Spleen (tissue), 11 donors: ENCODE measurements at regions not wholly inside any gene's neighbourhood (a gene's known extent, or its start where the extent isn't known, plus 50 kb on each side); places are given as distances from the start of the nearest gene placed in this dataset.

Experiments used
- DNase-seq: peaks from one replicate; pipeline ENCODE4 v3.0.0-alpha.2; 2020
- H3K27ac ChIP-seq, 8 donors: fragments of 200-600 bp; sonication (generic) in 7 of 8; 1 replicate in 4 of 8; 2 replicates in 4 of 8; pipeline versions ENCODE4 v1.5.0 to v1.8.0; 2016 to 2021; ENCODE audit warnings: inconsistent platforms in 4 of 8, mild to moderate bottlenecking in 4 of 8, moderate library complexity in 1 of 8
- H3K27me3 ChIP-seq, 7 donors: fragments of 200-600 bp; sonication (generic) in 6 of 7; replicated peaks in 1 of 7; 1 replicate in 4 of 7; 2 replicates in 3 of 7; pipeline versions ENCODE4 v1.5.0 to v1.8.0; 2016 to 2021; ENCODE audit warnings: inconsistent platforms in 3 of 7, mild to moderate bottlenecking in 1 of 7
- H3K36me3 ChIP-seq, 6 donors: fragments of 200-600 bp; sonication (generic) in 5 of 6; 1 replicate in 4 of 6; 2 replicates in 2 of 6; pipeline versions ENCODE4 v1.5.0 to v1.8.0; 2016 to 2021; ENCODE audit warnings: inconsistent platforms in 2 of 6
- H3K4me1 ChIP-seq, 6 donors: fragments of 200-600 bp; sonication (generic) in 5 of 6; 1 replicate in 3 of 6; 2 replicates in 3 of 6; pipeline versions ENCODE4 v1.5.0 to v1.8.0; 2016 to 2021; ENCODE audit warnings: inconsistent platforms in 3 of 6
- H3K4me3 ChIP-seq, 8 donors: fragments of 200-600 bp; sonication (generic) in 7 of 8; 1 replicate in 4 of 8; 2 replicates in 4 of 8; pipeline versions ENCODE4 v1.5.0 to v1.8.0; 2016 to 2021; ENCODE audit warnings: inconsistent platforms in 4 of 8, mild to moderate bottlenecking in 4 of 8, moderate library complexity in 2 of 8
- H3K9me3 ChIP-seq, 8 donors: fragments of 200-600 bp; sonication (generic) in 7 of 8; 1 replicate in 4 of 8; 2 replicates in 4 of 8; pipeline versions ENCODE4 v1.5.0 to v1.8.0; 2016 to 2021; ENCODE audit warnings: inconsistent platforms in 4 of 8
- POLR2A ChIP-seq, 3 donors: fragments of 450-650 bp; IDR thresholded peaks; one replicate each; pipeline ENCODE4 v1.5.1; 2017; ENCODE audit warnings: antibody characterized with exemption in 3 of 3, mild to moderate bottlenecking in 1 of 3
- POLR2AphosphoS5 ChIP-seq, 3 donors: sonication (generic); formaldehyde crosslinking; IDR thresholded peaks; one replicate each; pipeline ENCODE4 v1.5.1; 2017; ENCODE audit warnings: antibody characterized with exemption in 3 of 3
- WGBS, 5 donors: extraction: QIAGEN DNeasy Blood & Tissue Kit in 3 of 5; methylation state at CpG; one replicate each; pipeline versions ENCODE4 v1.1.5 to v1.1.7; 2013 to 2018; 5-methylcytosine and 5-hydroxymethylcytosine counted together
- intact Hi-C: fragments of 100-400 bp; cut with DNase I; formaldehyde crosslinking; loops from one replicate; pipeline ENCODE4 v1.15.0; 2023; ENCODE audit warnings: low total_unique reads
- TF ChIP-seq, protein P1 (sequence below), 11 experiments: fragments of 200-600 bp in 7 of 11; fragments of 450-650 bp in 4 of 11; sonication (generic) in 4 of 11; IDR thresholded peaks in 8 of 11; conservative IDR thresholded peaks in 3 of 11; 1 replicate in 7 of 11; 2 replicates in 4 of 11; pipeline versions ENCODE4 v1.4.0 to v1.8.0; 2016 to 2021; ENCODE audit warnings: antibody characterized with exemption in 11 of 11, inconsistent platforms in 4 of 11, mild to moderate bottlenecking in 1 of 11
- donor health status: healthy with polysubstance abuse.
- donor health status: DM: no; HTN: no; CAD: no; lungs with moderate emphysema.
- donor health status: DM: no; HTN: no; CAD: no.
- donor health status: Bipolar disorder and iron deficiency.
- donor health status: healthy.
- donor health status: DM: no; HTN: no; CAD: no.
- donor health status: DM: yes; HTN: yes; CAD: no.

DNA sequence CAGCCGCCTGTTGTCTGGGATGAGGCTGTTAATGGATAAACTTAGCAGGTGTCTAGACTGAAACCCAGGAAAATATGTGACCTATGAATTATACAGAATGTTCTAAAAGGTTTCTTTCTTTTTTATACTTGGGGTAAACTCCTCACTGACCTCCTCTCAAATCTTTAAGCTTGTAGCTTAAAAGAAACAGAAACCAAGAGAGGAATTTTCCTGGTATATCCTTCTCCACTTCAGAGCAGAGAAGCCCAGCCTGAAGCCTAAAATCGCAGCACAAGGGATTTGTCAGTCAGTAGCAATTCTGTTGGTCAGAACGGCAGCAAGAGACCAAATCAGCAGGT is 99.4 kb upstream of the RIPOR2 start:
- H3K4me3 ChIP-seq, result peak overlapping the region in 7 of 8 donors; percentile 1 to 60 (median 24)
- no peaks in the 10 kb centered on the region for H3K36me3 ChIP-seq
- WGBS, 5 donors, result 20 to 37% (median 28%) methylated on average over 3 of the region's 3 CpGs
- H3K27me3 ChIP-seq, result no peaks in the 10 kb centered on the region
- peaks cover 0 to 3% (median 0%) of the 10 kb centered on the region in 8 donors for H3K9me3 ChIP-seq
- DNase-seq, result no peak
- H3K4me1 ChIP-seq, result peaks cover 19 to 74% (median 51%) of the 10 kb centered on the region in 6 donors
- intact Hi-C loops, result no loop called here
- peak overlapping the region; percentile 53 to 88 (median 76) for H3K27ac ChIP-seq
- TF ChIP-seq POLR2AphosphoS5 (IDR thresholded peaks at IDR 0.05) (no peak), POLR2A (IDR thresholded peaks at IDR 0.05) (no peak)
- TF ChIP-seq, protein P1, sequence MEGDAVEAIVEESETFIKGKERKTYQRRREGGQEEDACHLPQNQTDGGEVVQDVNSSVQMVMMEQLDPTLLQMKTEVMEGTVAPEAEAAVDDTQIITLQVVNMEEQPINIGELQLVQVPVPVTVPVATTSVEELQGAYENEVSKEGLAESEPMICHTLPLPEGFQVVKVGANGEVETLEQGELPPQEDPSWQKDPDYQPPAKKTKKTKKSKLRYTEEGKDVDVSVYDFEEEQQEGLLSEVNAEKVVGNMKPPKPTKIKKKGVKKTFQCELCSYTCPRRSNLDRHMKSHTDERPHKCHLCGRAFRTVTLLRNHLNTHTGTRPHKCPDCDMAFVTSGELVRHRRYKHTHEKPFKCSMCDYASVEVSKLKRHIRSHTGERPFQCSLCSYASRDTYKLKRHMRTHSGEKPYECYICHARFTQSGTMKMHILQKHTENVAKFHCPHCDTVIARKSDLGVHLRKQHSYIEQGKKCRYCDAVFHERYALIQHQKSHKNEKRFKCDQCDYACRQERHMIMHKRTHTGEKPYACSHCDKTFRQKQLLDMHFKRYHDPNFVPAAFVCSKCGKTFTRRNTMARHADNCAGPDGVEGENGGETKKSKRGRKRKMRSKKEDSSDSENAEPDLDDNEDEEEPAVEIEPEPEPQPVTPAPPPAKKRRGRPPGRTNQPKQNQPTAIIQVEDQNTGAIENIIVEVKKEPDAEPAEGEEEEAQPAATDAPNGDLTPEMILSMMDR (IDR thresholded peaks at IDR 0.05 in 8 of 11, conservative IDR thresholded peaks at IDR 0.05 in 3 of 11), result no peak

DNA sequence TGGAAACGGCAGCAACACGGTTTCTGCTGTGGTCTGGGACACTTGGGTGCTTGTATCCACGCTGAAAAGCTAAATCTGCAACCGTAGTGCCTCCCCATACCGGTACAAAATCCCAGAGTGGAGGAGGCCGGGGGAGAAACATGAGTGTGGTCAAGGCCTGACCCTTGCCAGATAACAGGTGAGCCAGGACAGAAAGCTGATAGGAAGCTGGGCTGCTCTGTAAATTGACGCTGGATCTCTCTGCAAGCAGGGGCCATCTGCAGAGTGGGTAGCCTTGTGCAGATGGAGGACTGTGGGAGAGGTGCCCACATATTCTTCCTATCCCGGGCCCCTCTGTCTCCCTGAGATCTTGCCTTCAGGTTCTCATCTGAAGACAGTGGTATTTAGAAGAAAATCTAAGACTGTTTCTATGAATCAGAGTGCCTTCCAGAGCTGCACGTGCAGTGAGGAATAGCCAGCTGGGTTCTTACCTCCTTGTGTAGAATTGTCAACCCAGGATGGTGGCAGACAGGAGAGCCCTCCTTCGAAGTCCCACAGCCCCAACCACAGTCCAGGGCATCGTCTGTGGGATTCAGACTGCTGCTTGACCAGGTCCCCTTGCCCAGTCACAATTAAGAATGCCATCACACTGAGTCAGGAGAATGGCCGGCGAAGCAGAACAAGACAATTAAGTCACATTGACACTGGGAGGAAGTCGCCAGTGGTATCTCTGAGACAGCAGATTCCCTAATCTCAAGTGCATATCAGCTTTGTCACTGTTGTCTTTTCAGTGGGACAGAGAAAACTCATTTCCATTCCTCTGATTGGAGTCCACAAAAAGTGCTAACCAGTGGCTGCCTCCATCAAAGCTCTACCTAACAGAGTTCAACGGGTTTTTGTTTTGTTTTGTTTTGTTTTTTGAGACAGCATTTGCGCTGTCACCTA is 100.0 kb upstream of the RIPOR2 start:
- Histone ChIP-seq H3K9me3 (peaks cover 0 to 3% (median 0%) of the 10 kb centered on the region in 8 donors), H3K4me3 (peak overlapping the region in 7 of 8 donors; percentile 13 to 60 (median 24)), H3K4me1 (peaks cover 19 to 80% (median 57%) of the 10 kb centered on the region in 6 donors), H3K27ac (peak overlapping the region; percentile 53 to 88 (median 76)), H3K27me3 (no peaks in the 10 kb centered on the region), H3K36me3 (no peaks in the 10 kb centered on the region)
- TF ChIP-seq POLR2A (IDR thresholded peaks at IDR 0.05) (no peak), POLR2AphosphoS5 (IDR thresholded peaks at IDR 0.05) (no peak)
- TF ChIP-seq, protein P1 (IDR thresholded peaks at IDR 0.05 in 8 of 11, conservative IDR thresholded peaks at IDR 0.05 in 3 of 11), result no peak
- intact Hi-C loops, result no loop called here
- 27 to 47% (median 34%) methylated on average over 13 to 16 of the region's 16 CpGs for WGBS, 5 donors
- no peak for DNase-seq

DNA sequence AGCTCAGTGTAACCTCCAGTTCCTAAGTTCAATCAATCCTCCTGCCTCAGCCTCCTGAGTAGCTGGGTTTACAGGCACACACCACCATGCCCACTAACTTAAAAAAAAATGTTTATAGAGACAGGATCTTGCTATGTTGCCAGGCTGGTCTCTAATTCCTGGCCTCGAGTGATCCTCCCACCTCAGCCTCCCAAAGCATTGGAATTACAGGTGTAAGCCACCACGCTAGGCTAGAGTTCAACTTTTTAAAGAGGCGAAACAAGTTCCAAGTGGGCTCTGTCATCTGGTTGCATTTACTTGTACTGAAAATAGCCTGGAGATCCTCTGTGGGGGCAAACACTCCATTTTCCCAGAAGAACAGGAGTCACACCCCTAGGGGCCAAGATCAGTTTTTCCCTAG is 100.7 kb upstream of the RIPOR2 start:
- peak overlapping the region in 6 of 8 donors; percentile 63 to 88 (median 78) for H3K27ac ChIP-seq
- peak overlapping the region in 1 of 8 donors; percentile 60 for H3K4me3 ChIP-seq
- peaks cover 0 to 3% (median 0%) of the 10 kb centered on the region in 8 donors for H3K9me3 ChIP-seq
- DNase-seq, result no peak
- no peaks in the 10 kb centered on the region for H3K36me3 ChIP-seq
- TF ChIP-seq POLR2A (IDR thresholded peaks at IDR 0.05), result no peak
- TF ChIP-seq, protein P1 (IDR thresholded peaks at IDR 0.05 in 8 of 11, conservative IDR thresholded peaks at IDR 0.05 in 3 of 11), result no peak
- TF ChIP-seq POLR2AphosphoS5 (IDR thresholded peaks at IDR 0.05), result no peak
- H3K27me3 ChIP-seq, result no peaks in the 10 kb centered on the region
- WGBS, 5 donors, result 92 to 100% (median 94%) methylated on average over 3 of the region's 3 CpGs
- intact Hi-C loops, result no loop called here
- peaks cover 19 to 87% (median 64%) of the 10 kb centered on the region in 6 donors for H3K4me1 ChIP-seq

DNA sequence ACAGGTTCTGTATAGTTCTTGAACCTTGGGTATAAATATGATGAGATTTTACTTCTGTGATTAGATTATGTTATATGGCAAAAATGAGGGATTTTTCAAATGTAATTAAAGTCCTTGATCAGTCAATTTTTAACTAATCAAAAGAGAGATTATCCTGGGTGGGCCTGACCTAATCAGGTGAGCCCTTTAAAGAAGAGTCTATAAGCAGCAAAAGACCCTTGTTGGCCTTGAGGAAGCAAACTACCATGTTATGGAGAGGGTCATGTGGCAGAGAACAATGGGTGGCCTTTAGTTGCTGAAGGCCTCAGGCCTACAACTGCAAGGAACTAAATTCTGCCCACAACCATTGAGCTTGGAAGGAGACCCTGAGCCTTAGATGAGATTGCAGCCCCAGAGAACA is 102.5 kb upstream of the RIPOR2 start:
- intact Hi-C loops, result no loop called here
- no peak overlapping the region for H3K4me3 ChIP-seq
- TF ChIP-seq POLR2A (IDR thresholded peaks at IDR 0.05) (no peak), POLR2AphosphoS5 (IDR thresholded peaks at IDR 0.05) (no peak)
- TF ChIP-seq, protein P1 (IDR thresholded peaks at IDR 0.05 in 8 of 11, conservative IDR thresholded peaks at IDR 0.05 in 3 of 11), result no peak
- DNase-seq, result no peak
- H3K36me3 ChIP-seq, result no peaks in the 10 kb centered on the region
- H3K4me1 ChIP-seq, result peaks cover 22 to 100% (median 82%) of the 10 kb centered on the region in 6 donors
- no peaks in the 10 kb centered on the region for H3K27me3 ChIP-seq
- peaks cover 0 to 3% (median 0%) of the 10 kb centered on the region in 8 donors for H3K9me3 ChIP-seq
- H3K27ac ChIP-seq, result peak overlapping the region in 5 of 8 donors; percentile 1 to 88 (median 83)
